Body of pancreas (tissue), 4 donors: ENCODE measurements at regions not wholly inside any gene's neighbourhood (a gene's known extent, or its start where the extent isn't known, plus 50 kb on each side); places are given as distances from the start of the nearest gene placed in this dataset.

Experiments used
- ATAC-seq: fragments of 150-250 bp; one replicate; pipeline ENCODE4 v1.9.1; 2016
- DNase-seq, 4 donors: peaks; one replicate each; pipeline ENCODE4 v3.0.0-alpha.2; 2019
- H3K27ac ChIP-seq, 4 donors: fragments of 200-600 bp; sonication (generic); 1 replicate in 3 of 4; 2 replicates in 1 of 4; pipeline versions ENCODE4 v1.5.1 to v1.6.1; 2016 to 2019; ENCODE audit warnings: mild to moderate bottlenecking in 1 of 4, mixed read lengths in 1 of 4, moderate library complexity in 1 of 4
- H3K27me3 ChIP-seq, 2 donors: fragments of 200-600 bp; sonication (generic); one replicate each; pipeline ENCODE4 v1.6.0; 2016; ENCODE audit warnings: mild to moderate bottlenecking in 1 of 2
- H3K36me3 ChIP-seq, 2 donors: fragments of 200-600 bp; sonication (generic); replicated peaks in 1 of 2; 2 replicates each; pipeline ENCODE4 v1.5.1; 2016; ENCODE audit warnings: low read depth in 2 of 2; ENCODE audit not compliant: insufficient read depth in 1 of 2
- H3K4me1 ChIP-seq: fragments of 200-600 bp; sonication (generic); one replicate; pipeline ENCODE4 v1.6.0; 2016
- H3K4me3 ChIP-seq, 2 donors: fragments of 200-600 bp; sonication (generic); 1 replicate in 1 of 2; 2 replicates in 1 of 2; pipeline ENCODE4 v1.5.1; 2016 to 2019
- H3K9me3 ChIP-seq, 3 donors: fragments of 200-600 bp; sonication (generic); 1 replicate in 2 of 3; 2 replicates in 1 of 3; pipeline ENCODE4 v1.5.1; 2016
- CTCF ChIP-seq, 7 experiments: fragments of 450-650 bp in 4 of 7; fragments of 200-600 bp in 3 of 7; sonication (generic) in 3 of 7; IDR thresholded peaks; one replicate each; pipeline ENCODE4 v1.5.1; 2016 to 2019; ENCODE audit warnings: antibody characterized with exemption in 7 of 7
- POLR2A ChIP-seq, 3 donors: fragments of 450-650 bp; IDR thresholded peaks; one replicate each; pipeline ENCODE4 v1.6.1; 2016; ENCODE audit warnings: antibody characterized with exemption in 3 of 3, mild to moderate bottlenecking in 2 of 3
- WGBS, 2 donors: methylation state at CpG; one replicate each; pipeline ENCODE4 v1.1.5; 2017; 5-methylcytosine and 5-hydroxymethylcytosine counted together
- intact Hi-C: fragments of 100-400 bp; cut with DNase I; formaldehyde crosslinking; loops from one replicate; pipeline ENCODE4 v1.15.1; 2023

DNA sequence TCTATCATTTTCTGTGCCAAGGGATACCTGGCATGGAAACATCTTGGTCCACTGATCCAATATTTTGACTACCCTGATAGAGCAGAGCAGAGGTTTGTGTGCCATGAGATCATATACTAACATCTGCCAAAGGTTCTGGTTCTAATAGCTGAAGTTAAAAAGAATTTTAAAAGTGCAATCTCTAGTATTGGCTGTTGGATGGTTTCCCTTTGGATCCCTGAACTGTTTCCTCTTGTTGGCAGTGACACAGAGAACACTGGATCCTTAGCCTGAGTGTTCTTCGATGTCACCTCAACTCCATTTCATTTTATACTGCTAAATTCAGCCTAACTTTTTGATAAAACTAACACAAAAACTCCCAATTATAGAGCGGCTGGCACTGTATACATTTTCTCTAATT, 169.3 kb upstream of the FBXO11 start:
- ATAC-seq: no peak
- no peak for DNase-seq
- intact Hi-C loops: no loop called here
- Histone ChIP-seq H3K9me3 (no peaks in the 10 kb centered on the region), H3K27ac (no peak overlapping the region), H3K4me1 (no peaks in the 10 kb centered on the region), H3K36me3 (no peaks in the 10 kb centered on the region), H3K4me3 (no peak overlapping the region), H3K27me3 (no peaks in the 10 kb centered on the region)
- TF ChIP-seq POLR2A (IDR thresholded peaks at IDR 0.05) (no peak), CTCF (IDR thresholded peaks at IDR 0.05) (no peak)
- WGBS, 2 donors: 82 to 89% methylated on average over 2 of the region's 2 CpGs

GRCh38 chr2:48080534-48081316, 174.4 kb upstream of the FBXO11 start:
- TF ChIP-seq CTCF (IDR thresholded peaks at IDR 0.05) (no peak), POLR2A (IDR thresholded peaks at IDR 0.05) (no peak)
- intact Hi-C loops: no loop called here
- ATAC-seq (no peak), DNase-seq (peak in 1 of 4 donors; percentile 6)
- Histone ChIP-seq H3K27me3 (no peaks in the 10 kb centered on the region), H3K9me3 (no peaks in the 10 kb centered on the region), H3K27ac (no peak overlapping the region), H3K4me3 (no peak overlapping the region), H3K36me3 (no peaks in the 10 kb centered on the region), H3K4me1 (no peaks in the 10 kb centered on the region)
- whole genome bisulfite sequencing, 2 donors: 73 to 76% methylated on average over 6 of the region's 6 CpGs

DNA sequence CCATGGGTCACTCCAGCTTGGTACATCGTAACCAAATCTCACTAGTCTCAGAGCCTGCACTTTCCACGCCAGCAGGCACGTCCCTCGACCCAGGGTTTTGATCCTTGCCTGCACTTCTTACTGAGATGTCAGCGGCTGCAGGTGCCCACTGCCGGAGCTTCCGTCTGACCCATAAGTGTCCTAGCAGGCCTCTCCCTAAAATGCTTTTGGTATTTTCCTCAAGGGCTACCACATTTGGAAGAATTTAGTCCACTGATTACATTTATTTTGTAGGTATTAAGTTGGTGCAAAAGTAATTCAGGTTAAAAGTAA, 175.0 kb upstream of the FBXO11 start:
- no peak for TF ChIP-seq CTCF (IDR thresholded peaks at IDR 0.05)
- no peak for TF ChIP-seq POLR2A (IDR thresholded peaks at IDR 0.05)
- H3K4me1 ChIP-seq: no peaks in the 10 kb centered on the region
- no peaks in the 10 kb centered on the region for H3K27me3 ChIP-seq
- ATAC-seq (no peak), DNase-seq (no peak)
- H3K4me3 ChIP-seq: no peak overlapping the region
- no peaks in the 10 kb centered on the region for H3K36me3 ChIP-seq
- 74 to 92% methylated on average over 7 of the region's 7 CpGs for WGBS, 2 donors
- intact Hi-C loops: no loop called here
- no peaks in the 10 kb centered on the region for H3K9me3 ChIP-seq
- no peak overlapping the region for H3K27ac ChIP-seq

DNA sequence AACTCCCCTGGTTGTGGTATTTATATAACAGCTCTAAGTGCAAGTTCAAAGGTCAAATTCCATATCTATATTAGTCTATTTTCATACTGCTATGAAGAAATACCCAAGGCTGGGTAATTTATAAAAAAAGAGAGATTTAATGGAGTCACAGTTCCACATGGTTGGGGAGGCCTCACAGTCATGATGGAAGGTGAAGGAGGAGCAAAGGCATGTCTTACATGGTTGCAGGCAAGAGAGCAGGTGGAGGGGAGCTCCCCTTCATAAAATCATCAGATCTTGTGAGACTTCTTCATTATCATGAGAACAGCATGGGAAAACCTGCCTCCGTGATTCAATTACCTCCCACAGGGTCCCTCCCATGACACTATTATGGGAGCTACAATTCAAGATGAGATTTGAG, 179.6 kb upstream of the FBXO11 start:
- H3K4me1 ChIP-seq: no peaks in the 10 kb centered on the region
- DNase-seq (no peak), ATAC-seq (no peak)
- TF ChIP-seq POLR2A (IDR thresholded peaks at IDR 0.05) (no peak), CTCF (IDR thresholded peaks at IDR 0.05) (no peak)
- no peak overlapping the region for H3K27ac ChIP-seq
- no peaks in the 10 kb centered on the region for H3K36me3 ChIP-seq
- no peaks in the 10 kb centered on the region for H3K27me3 ChIP-seq
- no peak overlapping the region for H3K4me3 ChIP-seq
- intact Hi-C loops: no loop called here
- WGBS, 2 donors: 89 to 92% methylated on average over 1 of the region's 1 CpG
- H3K9me3 ChIP-seq: no peaks in the 10 kb centered on the region

GRCh38 chr2:48088994-48089393, 182.7 kb upstream of the FBXO11 start:
- Histone ChIP-seq H3K36me3 (no peaks in the 10 kb centered on the region), H3K9me3 (no peaks in the 10 kb centered on the region), H3K4me1 (no peaks in the 10 kb centered on the region), H3K27ac (no peak overlapping the region), H3K4me3 (no peak overlapping the region), H3K27me3 (no peaks in the 10 kb centered on the region)
- DNase-seq (no peak), ATAC-seq (no peak)
- intact Hi-C loops: no loop called here
- whole genome bisulfite sequencing, 2 donors: 77% methylated on average over 2 of the region's 2 CpGs
- TF ChIP-seq POLR2A (IDR thresholded peaks at IDR 0.05): no peak
- no peak for TF ChIP-seq CTCF (IDR thresholded peaks at IDR 0.05)
